Stimulated activated CD8-positive, alpha-beta memory T cell treated with anti-CD3 and anti-CD28 coated beads, Interleukin-12 subunit alpha, Interleukin-12 subunit beta, amount 100 ng/mL, for 1 hour (primary cell): ENCODE measurements at regions not wholly inside any gene's neighbourhood (a gene's known extent, or its start where the extent isn't known, plus 50 kb on each side); places are given as distances from the start of the nearest gene placed in this dataset.

Experiments used
- DNase-seq: peaks from one replicate; pipeline ENCODE4 v3.0.0-alpha.2; 2020; ENCODE audit warnings: low read depth

DNA sequence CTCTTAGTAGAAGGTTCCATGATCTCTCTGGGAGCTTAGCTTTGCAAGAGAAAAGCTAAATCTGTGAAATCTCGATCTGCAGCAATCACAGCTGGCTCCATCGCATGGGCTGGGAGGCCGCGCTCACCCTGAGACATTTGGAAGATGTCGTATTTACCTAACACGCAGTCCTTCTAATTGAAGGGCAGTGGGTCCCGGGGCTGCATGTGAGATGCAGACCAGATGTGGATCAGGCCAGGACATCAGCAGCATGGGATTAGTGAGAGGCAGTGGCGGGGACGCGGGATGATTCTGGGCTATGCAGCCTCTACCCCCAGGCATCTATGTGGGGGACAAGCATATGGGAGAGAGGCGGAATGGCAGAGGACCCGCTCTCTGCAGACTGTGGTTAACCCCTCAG, 312.4 kb upstream of the RTL1 start:
- no peak for DNase-seq

DNA sequence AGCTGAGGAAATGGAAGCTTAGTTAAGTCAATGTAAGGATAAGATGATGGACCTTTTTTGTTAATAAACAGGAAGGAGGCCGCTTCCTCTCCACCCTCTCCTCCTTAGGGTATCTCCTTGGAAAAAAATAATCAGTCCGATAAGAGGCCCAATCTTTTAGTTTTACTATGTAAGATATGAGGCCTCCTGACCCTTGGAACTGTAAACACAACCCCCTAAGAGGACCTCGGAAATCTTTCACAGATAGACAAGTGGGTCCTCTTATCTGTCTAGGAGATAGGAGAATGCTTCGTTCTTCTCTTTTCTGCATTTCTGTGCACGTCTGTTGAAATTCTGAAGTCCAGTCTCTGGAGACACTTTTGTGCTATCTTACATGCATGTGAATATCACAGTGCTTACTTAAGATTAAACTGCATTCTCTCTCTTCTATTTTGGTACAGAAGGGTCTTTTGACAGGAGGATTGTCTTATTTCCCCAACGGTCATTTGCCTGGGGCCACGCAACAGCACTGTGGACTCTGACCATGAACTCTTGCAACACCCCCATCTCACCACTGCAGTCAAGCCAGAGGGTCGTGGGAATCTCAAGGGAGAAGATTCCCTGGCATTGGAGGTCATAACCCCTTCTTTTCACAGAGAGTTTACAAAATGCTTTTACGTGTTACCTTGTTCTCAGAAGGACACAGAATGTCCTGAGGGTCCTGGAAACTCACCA, 313.0 kb upstream of the RTL1 start:
- no peak for DNase-seq

DNA sequence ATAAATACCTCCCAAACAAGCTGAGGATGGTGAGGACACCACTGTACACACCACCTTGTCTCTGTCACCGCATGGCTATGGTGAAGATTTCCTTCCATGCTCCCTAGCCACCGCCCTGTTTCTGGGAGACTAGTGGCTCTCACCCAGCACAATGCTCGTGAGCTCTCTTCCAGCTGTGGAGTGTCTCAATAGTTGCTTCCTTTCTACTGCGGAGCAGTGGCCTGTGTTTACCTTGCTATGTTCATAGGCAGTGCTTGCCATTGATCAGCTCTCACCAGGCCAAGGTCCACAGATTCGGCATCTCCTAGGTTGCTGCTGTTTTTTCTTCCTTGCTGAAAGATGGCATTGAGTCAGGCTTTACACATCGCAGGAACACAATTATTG, 313.6 kb upstream of the RTL1 start:
- no peak for DNase-seq

DNA sequence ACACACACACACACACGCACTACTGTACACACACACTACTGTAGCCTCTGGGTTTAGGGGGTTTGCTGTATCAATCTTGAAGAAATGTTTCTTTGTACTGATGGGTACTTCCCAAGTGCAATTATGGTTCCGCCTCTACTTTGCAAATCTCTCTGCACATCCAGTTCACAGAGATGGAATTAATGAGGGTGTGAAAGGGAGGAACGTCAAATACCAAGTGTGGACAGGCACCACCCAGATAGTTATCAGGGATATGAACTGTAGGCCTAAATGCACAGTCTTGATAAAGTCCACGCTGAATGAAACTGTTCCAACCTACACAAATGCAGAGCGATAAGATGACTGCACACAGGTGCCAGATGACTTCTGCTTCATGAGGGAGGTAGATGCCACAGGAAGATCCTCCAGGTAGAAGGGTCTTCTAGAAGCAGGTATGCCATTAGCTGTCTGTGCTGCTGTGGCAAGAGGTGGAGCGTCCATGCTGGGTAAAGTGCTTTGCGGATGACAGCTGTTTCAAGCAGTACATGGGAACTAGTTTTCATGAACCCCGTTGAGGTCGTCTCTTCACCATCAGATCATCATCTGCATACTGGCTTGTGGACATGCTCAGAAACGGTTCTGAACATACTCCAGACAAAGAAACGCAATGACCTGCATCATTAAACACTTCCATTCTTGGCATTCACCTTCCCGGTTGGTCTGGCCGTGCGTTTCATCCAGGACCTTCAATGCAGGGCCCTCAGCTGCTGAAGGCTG, 314.3 kb upstream of the RTL1 start:
- DNase-seq, result no peak

DNA sequence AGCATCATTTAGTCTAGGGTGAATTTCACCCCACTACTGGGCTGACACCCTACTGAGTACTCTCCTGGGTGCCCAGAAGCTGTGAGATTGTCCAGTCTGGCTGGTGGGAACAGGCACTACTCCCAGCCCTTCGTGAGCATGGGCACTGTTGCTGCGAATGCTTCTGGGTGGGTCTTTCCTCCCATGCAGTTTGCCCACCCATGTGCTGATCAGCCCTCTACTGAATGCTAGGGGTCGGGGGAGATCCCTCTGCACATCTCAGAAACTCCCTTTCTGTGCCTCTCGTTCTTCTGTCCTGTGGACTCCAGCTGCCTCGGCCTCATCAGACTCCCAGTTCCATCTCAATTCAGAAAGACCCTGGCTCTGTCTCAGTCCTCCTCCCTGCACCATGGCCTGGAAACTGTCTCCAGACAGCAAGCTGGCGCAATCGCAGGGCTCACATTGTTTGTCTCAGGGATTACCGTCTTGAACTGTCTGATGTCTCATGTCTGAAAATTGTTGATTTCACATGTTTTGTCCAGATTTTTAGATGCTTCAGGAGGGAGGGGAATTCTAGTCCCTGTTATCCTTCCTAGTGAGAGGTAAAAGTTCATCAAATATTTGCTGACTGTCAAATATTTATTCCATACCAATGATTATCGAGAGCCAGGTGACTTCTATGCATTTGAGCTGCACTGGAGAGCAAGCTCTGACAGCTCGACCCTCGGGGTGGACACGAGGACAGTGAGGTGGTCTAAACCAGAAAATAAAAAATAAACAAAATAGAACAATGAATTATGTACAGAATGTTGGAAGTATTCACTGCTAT, 316.6 kb upstream of the RTL1 start:
- DNase-seq, result no peak

DNA sequence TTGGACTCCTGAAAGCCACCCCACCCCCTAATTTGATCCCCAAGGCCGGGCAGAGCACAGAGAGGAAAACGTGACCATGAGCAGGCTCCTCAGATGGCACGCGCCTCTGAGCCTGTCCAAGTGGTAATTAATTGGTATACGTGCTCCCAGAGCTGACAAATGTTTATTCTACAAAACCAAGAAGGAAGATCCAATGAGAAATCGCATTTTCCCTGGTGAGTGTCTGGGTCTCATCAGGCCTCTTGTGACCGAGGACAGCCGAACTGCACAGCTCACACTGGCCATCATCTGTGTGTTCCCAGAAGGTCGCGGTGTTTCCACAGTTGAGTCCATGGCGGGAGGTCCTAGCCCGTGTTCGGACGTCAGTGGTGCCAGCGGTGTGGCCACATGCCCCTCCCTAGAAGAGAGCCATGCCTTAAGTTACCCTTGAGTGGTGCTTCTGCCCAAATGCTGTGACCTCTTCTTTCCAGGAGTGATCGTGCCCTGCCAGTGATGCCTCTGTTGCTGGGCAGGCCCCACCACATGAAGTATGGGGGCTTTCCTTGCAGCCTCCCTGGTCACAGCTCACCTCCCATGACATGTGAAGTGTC, 317.5 kb upstream of the RTL1 start:
- DNase-seq, result no peak

DNA sequence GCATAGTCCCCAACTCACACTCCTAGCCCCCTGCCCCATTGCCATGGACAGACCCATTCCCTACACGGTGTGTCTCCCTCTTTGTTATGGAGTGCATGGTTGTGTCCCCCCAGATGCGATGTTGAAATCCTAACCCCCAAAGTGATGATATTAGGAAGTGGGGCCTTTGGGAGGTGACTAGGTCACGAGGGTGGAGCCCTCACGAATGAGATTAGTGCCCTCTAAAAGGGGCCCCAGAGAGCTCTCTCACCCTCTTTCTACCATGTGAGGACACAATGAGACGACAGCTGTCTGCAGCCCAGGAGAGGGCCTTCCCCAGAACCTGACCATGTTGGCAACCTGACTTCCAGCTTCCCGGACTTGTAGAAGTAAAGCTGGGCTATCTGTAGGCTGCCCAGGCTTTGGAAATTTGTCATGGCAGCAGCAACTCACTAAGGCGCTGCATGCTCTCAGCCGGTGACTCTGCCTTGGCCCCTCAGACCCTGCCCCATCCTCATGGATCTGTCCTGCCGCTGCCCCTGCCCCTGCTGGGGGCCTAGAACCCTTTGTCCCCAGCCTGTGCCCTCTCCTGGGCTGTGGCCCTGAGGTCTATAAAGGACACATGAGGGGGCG, 318.1 kb upstream of the RTL1 start:
- DNase-seq, result no peak

DNA sequence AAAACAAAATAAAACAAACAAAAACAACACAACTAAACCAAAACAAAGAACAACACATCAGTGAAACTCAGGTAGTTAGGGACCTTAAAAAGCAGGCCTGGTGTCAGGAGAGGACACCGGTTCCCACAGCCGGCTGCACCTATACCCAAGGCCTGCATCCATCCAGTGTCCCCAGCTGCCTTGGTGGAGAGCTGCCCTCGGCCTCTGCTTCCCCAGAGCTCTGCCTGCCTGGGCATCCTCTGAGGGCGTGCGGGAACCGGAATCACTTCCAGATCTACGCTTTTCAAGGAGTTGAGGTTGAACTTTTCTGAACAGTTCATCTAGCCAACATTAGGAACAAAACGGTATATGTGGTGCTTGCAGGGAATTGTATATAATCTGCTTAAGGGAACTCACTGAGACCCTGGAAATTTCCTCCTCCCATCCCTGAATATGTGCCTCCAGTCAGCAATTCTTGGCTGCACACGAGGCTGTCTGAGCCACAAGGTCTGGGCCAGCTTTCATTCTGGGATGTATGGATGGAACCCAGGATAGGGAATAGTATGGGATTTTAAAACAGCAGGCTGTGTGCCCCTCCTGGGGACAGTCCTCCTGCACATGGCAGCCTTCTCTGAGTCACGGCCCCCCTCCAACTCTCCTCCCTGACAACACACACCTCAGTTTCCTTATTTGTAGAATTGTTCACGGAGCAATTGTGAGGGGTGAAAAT, 319.0 kb upstream of the RTL1 start:
- DNase-seq, result no peak

DNA sequence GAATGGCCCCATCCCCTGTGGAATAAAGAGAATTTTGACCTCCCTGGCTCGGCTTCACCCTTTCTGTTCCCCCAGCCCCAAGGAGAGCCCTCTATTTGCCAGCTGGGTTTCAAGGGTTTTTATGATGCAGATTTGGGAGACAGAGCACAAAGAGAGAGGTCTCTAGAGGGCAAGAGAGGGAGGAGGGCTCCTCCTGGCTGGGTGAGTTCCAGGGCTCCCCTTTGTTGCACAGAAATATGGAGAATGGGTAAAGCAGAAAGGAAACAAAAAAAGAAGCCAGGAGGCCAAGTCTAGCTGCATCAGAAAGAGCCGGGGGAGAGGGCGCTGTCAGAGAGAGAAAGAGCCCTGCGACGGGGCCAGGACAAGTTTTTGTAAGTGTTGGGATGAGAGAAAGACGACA, 319.6 kb upstream of the RTL1 start:
- DNase-seq, result no peak

DNA sequence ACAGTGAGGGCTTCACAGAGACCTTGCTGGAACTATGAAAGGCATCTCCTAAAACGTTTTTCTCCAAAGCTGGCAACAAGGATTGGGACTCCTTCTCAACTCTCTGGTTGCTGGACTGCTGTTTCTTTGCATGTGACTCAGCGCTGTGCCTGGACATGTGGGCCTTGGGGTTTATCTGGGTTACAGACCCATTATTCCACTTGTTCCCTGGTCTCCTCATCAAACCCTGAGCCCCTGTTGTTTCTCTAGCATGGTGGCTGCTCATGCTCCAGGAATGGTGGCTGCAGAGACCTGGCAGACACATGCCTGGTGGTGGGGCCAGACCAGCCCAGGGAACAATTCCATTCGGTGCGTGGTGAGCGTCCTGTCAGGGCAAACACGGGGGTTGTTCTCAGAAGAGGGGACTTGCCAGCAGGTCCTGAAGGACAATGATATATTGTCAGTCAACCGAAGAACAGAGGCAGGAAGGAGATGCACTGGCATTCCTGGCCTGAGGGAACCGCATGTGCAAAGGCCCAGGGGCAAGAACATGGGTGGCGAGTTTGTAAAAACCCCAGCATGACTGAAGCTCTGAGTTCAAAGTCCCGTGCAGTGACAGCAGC, 320.1 kb upstream of the RTL1 start:
- no peak for DNase-seq

DNA sequence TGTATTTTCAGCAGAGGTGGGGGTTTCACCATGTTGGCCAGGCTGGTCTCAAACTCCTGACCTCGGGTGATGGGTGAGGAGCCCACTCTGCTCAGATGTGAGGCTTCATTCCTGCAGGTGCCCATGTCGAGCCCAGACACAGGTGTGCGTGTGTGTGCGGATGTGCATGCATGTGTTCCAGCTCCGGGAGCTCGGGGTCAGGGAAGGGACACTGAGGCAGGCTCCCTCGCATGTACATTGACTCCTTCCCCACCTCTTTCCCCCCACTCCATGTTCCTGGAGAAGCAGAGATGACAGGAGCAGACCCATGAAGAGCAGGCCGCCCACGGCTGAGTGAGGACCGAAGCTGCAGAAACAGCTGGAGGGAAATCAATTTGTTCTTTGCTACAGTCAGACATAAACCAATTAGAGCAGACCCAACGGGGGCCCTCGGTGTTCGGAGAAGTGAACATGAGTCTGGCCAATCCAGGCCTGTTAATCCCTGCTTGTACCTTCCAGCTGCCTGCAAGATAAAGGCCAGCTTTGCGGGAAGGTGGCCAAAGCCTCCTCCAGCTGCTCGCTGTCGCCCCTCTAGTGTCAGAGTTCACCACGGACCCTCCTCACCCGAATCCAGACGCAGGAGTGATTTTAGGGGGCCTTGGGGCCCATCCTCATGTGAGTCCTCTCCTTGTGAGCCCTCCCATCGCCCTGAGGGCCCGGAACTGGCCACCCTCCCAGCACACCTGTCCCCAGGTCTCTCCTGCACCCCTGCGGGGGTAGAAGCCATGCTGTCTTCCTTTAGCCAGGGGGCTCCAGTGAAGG, 321.0 kb upstream of the RTL1 start:
- no peak for DNase-seq

DNA sequence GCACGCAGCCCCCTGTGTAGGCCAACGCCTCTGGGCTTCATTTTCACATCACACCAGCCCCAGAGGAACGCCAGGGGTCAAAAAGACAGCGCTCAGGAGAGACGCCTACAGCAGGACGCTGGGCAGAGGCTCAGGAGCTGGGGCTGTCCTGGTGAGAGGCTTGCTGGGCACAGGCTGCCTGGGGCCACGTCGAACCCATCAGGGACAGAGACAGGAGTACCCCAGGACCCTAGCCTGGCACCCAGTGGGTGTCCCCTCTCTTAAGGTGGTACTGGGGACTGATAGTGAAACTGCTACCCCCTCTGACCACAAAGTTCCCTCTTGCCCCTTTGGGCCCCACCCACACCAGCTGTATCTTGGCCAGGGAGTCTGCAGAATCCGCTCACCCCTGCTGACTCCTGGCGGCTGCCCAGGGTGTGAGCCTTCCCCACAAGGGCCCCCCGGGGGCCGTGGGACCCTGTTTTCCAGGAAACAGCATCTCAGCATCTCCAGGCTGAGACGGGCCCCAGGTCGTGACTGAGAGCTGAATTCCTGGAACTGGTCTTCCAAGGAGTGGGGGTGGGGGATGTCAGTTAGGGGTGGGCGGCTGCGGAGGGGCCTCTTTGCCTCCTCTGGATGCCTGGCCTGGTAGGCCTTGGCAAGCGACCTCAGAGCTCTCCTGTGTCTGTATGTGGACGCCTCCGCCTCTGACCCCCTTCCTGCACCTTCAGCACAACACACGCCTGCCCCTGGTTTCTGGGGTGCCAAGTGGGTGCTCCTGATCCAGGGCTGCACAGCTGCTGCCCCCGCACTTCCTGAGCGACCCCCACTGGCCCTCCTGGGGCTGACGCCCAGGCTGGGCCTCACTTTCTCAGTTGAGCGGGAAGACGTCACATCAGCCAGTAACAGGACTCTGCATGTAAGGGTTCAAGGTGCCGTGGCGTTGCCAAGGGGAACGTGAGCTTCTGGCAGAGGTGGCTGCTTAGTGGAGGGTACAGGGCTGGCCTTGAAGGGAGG, 321.9 kb upstream of the RTL1 start:
- DNase-seq, result no peak

DNA sequence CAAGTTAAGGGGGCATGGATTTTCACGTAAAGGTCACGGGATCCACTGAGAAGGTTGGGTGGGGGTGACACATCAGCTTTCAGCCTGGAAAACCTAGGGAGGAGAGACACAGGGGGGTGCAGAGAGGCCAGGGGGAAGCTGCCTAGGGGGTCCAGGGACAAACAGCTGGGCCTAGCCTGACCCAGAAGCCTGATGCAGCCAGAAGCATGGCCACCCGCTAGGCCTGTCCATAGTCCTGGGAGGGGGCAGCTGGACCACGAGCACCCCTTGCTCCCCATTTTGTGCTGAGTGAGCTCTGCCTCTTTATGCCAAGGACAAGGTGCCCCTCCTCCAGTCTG, 322.7 kb upstream of the RTL1 start:
- DNase-seq, result no peak

DNA sequence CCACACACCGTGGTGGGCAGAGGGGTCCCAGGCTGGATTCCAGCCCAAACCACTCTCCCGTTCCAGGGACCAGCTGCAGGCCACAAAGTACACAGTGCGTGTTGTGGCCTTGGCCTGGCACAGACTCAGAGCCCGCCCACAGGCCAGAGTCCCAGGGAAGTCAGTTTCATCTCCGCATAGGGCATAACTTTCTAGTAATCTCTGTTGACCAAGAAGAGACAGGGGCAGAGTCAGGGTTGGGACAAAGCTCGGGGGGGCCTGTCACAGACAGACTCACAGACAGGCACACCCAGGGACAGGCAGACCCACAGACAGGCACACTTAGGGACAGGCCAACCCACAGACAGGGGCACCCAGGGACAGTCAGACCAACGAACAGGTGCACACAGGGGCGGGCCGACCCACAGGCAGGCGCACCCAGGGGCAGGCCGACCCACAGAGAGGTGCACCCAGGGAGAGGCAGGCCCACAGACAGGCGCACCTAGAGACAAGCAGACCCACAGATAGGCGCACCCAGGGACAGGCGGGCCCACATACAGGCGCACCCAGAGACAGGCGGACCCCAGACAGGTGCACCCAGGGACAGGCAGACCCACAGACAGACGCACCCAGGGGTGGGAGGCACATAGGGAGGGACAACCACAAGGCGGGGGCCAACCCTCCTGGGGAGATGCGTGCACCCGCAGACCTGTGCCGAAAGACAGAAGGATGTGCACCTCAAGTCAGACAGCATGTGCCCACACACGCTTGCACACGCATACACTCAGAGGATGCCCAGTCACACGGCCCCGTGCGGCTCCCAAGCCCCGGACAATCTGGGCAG, 323.3 kb upstream of the RTL1 start:
- DNase-seq, result no peak

DNA sequence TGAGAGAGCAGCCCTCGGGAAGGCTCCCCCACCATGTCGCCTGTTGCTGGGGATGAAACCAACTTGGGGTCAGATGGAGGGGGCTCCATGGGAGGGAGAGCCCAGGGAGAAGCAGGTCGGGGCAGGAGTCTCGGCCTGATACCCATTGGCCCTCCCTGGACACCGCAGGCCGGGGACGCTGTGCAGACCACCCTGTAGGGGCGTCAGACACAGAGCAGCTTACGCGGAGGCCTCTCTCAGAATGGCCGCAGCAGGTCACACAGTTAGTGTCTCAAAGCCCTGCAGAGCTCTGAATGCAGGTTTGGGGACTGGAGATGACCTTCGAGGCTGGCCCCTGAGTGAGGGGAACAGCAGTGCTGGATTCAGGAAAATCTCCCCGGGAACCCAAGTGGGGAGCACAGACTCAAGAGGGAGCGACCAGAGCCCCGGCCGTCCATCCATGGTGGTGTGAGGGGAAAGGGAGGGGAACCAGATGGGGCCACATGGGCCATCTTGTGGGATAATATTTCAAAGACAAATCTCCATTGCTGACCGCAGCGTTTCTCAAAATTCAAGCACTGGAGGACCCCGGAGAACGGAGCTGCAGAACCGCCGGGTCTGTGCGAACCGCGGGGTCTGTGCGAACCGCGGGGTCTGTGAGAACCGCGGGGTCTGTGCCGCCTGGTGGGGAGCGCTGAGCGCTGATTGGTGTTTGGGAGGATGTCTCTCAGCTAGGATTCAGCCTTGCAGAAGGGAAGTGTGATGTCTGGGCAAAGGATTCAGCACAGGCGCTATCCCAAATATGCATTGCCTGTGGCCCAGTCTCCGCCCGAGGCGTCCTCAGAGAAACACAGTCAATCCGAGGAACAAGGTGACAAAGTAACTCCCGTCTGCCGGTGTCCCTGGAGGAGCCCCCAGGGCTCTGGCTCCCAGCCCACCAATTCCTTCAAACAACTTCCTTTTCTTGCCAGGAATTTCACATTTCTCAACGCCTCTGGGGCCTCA, 324.4 kb upstream of the RTL1 start:
- DNase-seq, result no peak

DNA sequence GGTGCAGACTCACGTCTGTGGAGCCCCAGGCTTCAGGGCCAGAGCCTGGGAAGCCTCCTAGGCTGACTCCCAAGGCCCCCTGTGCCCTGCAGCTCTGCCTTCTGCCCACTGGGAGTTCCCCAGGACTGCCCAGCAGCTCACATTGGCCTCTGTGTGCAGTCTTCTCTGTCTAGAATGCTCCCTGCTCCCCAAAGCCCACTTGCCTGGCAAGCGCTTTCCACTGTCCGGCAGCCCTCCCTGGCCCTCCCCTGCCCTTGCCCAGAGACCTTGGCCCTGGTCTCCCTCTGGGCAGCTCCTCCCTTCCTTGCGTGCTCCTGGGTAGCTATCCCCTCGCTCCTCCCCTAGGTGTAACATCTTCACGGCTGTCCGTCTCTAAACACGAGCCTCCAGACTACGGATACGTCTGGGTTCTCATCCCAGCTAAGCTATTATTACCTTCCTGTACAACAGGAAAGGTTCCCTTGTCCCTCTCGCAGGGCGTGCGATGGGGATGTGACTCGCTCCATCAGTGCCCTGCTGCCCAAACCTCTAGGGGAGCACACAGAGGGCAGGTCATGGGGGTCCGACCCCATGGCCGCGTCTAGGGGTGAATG, 325.5 kb upstream of the RTL1 start:
- DNase-seq, result no peak

DNA sequence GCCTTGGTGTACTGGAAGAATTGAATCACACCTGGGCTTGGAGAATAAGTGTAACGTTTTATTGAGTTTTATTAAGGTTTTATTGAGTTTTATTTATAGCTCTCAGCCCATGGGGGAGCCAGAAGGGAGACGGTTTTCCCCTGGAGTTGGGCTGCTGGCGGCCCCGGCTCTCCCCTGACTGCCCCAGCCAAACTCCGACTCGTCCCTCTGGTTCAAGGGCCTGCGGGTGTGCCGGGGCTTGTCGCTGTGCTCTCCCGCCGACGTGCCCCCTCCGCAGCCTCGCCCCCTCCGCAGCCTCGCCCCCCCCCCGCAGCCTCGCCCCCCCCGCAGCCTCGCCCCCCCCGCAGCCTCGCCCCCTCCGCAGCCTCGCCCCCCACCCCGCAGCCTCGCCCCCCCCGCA, 326.1 kb upstream of the RTL1 start:
- no peak for DNase-seq
